DMS79 (cell line): ENCODE measurements at regions not wholly inside any gene's neighbourhood (a gene's known extent, or its start where the extent isn't known, plus 50 kb on each side); places are given as distances from the start of the nearest gene placed in this dataset.
A peak's percentile ranks its signal among the peaks of the same experiment; 100 is the strongest.
"Not testable (repeated sequence)": the region's sequence is repeated elsewhere in the genome, so short reads cannot be mapped to it uniquely, and the experiment has no call there.

ENCODE experiments used
- DNase-seq: peaks from one replicate; lab custom pipeline; 2025; lab: John Stamatoyannopoulos, UW

- DNase-seq = no peak
These were observed 174.9 kb downstream of the ETAA1 start for GRCh38 chr2:67571785-67572718.

GRCh38 chr2:67572721-67573435 is 175.7 kb downstream of the ETAA1 start:
- no peak for DNase-seq

DNA sequence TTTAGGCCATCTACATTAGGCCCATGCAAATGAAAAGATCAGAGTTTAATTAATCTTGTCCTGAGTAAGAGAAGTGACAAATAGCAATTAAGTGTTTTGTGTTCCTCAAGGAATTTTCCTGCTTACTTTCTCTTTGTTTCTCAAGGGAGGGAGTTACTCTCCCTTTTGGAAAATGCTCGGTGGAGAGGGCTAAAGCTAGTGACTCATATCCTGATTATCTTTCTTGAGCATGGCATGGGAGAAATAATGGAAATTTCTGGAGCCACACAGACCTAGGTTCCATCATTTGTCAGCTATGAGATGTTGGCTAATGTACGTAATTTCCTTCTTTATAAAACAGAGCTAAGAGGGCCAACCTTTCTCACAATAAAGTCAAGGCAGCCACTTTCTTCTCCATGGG is 177.1 kb downstream of the ETAA1 start:
- DNase-seq = no peak

DNA sequence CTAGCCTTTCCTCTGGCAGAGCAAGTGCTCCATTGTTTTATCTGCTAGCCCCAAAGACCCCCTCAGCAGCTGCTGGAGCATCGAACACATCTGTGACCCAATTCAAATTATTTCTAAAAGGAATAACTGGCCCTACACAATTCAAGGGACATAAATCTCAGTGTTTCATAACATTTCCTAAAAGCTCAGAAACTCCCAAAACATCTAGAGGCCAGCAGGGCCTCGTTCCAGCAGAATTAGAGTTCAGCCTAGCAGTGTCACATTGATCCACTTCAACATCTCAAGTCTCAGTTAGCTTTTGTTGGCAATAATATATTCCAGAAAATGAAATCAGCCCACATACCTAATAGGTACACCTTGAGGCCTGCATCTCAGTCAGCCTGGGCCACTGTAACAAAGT is 179.1 kb downstream of the ETAA1 start:
- DNase-seq = no peak

DNA sequence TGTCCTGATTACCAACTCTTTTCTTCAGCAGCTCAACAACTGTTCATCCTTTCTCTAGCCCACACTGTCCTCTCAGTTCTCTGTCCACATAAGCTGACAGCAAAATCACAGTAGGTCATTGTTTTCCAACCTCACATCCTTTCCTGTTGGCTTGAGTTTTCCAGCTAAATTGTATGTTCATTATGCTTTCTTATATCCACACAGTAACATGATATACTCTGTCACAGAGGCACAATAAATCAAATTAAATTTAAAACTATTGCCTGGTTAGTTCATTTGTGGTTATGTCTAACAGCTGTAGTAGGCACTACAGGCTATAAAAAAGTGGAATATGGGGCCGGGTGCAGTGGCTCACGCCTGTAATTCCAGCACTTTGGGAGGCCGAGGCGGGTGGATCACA is 179.9 kb downstream of the ETAA1 start:
- DNase-seq = no peak

DNA sequence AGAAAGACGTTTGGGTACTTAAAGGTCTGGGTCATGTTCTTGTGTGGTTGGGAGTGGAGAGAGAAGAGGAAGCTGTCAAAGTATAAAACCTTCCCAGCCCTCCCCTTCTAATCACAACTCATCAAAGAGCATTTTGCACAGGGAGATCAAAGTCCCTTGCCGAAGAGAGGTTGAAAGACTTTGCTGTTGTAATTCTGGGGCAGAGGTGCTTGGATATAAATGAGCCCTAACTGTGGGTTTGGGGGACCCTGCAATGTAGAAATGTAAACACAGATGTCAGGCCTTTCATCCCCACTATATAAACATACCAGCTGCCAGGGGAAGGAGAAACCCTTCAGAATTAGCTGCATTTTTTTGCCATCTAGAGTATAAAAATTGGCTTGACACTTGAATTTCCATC is 182.1 kb downstream of the ETAA1 start:
- DNase-seq = peak; percentile 51

DNA sequence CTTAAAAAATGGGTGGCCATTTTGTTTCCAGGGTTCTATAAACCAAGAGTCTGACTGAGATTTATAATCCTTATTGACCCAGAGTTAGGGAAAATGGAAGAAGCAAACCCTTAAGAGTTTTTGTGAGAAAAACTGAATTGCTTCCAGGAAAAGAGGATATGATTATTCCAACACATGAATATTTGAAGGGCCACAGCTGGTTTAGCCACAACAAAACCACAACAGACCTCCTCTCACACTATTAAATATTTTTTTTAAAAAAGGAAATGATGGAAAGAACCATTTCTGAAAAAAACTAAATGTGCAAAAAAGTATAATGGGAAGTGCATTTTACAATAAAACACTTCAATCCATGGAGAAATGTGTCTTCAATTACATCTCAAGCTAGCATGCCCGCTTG is 182.7 kb downstream of the ETAA1 start:
- DNase-seq = no peak

- DNase-seq = no peak
These were observed 184.6 kb downstream of the ETAA1 start for GRCh38 chr2:67581751-67582150.

- no peak for DNase-seq
These were observed 186.1 kb downstream of the ETAA1 start for GRCh38 chr2:67583185-67583584.

- no peak for DNase-seq
These were observed 188.3 kb downstream of the ETAA1 start for GRCh38 chr2:67585400-67585799.

- DNase-seq = not testable (repeated sequence)
These were observed 192.0 kb downstream of the ETAA1 start for GRCh38 chr2:67589121-67589520.

- DNase-seq = not testable (repeated sequence)
These were observed 197.4 kb downstream of the ETAA1 start for GRCh38 chr2:67594522-67594921.

- DNase-seq = no peak
These were observed 199.7 kb downstream of the ETAA1 start for GRCh38 chr2:67596871-67597270.

GRCh38 chr2:67599561-67599960 is 202.4 kb downstream of the ETAA1 start:
- no peak for DNase-seq

- DNase-seq = no peak
These were observed 203.2 kb downstream of the ETAA1 start for GRCh38 chr2:67600222-67600871.

DNA sequence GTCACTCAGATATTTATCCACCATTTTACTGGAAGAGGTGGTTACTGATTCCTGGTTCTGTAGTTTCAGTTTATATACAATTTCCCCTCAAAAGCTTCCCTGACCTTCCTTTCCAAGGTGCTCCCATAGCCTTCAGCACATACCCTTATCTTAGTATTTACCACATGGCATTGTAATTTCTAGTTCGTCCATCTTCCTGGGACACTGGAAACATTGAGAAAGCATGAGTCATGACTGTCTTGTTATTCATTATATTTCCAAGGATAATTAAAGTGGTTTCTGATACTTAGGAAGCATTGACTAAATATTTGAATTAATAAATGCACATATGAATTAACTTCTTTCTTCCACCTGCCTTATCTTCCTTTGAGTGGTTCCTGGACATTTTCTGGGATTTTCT is 203.8 kb downstream of the ETAA1 start:
- DNase-seq = no peak

DNA sequence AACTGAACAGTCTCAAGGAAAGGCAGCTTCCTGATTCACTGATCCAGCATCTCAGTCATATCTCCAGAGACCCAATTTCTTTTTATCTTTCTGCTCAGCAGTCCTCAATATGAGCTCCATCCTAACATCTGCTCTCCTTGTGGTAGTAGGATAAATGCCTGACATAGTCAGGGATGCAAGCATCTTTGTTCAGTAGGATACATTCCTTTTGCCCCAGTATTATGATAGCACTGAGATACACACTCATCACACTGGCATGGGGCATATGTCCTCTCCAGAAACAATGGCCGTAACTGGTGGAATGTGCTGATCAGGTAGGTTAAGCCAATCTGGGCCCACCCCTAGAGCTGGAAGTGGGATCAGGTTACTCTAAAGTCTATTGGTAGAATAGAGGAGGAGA is 207.2 kb downstream of the ETAA1 start:
- no peak for DNase-seq

- DNase-seq = peak; percentile 31
These were observed 215.5 kb downstream of the ETAA1 start for GRCh38 chr2:67612576-67613042.

DNA sequence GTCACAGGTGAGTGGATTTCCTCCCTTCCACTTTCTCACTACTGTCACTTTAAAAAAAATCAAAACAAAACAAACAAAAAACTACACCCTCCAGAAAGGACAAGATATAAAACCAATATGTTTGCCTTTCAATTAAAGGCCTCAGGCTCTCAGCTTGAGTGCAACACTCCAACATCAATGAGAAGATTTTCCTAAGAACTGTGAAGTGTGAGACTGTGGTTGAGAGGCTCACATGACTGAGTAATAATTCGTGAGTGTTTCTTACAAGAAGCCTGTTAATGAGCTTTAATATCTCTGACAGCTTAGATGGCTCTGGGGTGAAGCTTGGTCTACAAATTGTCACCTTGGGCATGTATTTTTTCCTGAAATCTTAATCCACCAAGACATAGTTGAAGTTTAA is 216.1 kb downstream of the ETAA1 start:
- peak; percentile 82 for DNase-seq

DNA sequence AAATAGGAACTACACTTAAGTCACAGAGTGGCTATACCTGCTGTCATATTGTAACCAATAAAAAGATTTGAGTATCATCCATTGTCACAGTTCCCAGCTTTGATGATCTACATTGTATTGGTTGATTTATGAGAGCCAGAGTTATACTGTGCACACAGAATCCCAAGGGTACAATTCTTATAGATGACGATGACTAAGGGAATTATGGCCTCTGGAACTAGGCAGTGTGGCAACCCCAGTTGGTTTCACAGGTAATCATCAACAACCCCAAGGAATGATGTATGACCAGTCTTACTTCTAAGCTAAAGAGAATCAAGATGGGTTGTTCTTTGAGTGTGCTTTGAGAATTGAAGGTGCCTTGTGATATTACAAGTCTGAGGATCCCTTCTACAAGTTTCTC is 217.3 kb downstream of the ETAA1 start:
- no peak for DNase-seq

- DNase-seq = no peak
These were observed 219.6 kb downstream of the ETAA1 start for GRCh38 chr2:67616749-67617148.

GRCh38 chr2:67619204-67619603 is 222.1 kb downstream of the ETAA1 start:
- no peak for DNase-seq

DNA sequence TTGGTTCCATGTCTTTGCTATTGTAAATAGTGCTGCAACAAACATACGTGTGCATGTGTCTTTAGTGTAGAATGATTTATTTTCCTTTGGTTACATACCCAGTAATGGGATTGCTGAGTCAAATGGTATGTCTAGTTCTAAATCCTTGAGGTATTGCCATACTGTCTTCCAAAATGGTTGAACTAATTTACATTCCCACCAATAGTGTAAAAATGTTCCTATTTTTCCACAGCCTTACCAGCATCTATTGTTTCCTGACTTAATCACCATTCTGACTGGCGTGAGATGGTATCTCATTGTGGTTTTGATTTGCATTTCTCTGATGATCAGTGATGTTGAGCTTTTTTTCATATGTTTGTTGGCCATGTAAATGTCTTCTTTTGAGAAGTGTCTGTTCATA is 226.6 kb downstream of the ETAA1 start:
- not testable (repeated sequence) for DNase-seq
